Right lobe of liver (tissue), 4 donors: ENCODE measurements at regions not wholly inside any gene's neighbourhood (a gene's known extent, or its start where the extent isn't known, plus 50 kb on each side); places are given as distances from the start of the nearest gene placed in this dataset.

Experiments
- CTCF ChIP-seq, 4 donors: fragments of 200-600 bp in 3 of 4; fragments of 450-650 bp in 1 of 4; IDR thresholded peaks; one replicate each; pipeline versions ENCODE4 v1.5.1 to v1.8.0; 2016 to 2022; ENCODE audit warnings: antibody characterized with exemption in 4 of 4, mild to moderate bottlenecking in 2 of 4
- POLR2A ChIP-seq: fragments of 450-650 bp; IDR thresholded peaks from one replicate; pipeline ENCODE4 v1.6.1; 2017; ENCODE audit warnings: antibody characterized with exemption, mild to moderate bottlenecking
- donor health status: DM: no; HTN: no; CAD: no.
- donor health status: DM: no; HTN: no; CAD: no.
- donor health status: DM: no; HTN: yes; CAD: no.

- TF ChIP-seq CTCF (IDR thresholded peaks at IDR 0.05) (no peak), POLR2A (no peak)
Measured at GRCh38 chr5:125038477-125038876, 292.0 kb upstream of the ZNF608 start.
